Glomerular endothelial cell (primary cell): ENCODE measurements at regions not wholly inside any gene's neighbourhood (a gene's known extent, or its start where the extent isn't known, plus 50 kb on each side); places are given as distances from the start of the nearest gene placed in this dataset.
A peak's percentile ranks its signal among the peaks of the same experiment; 100 is the strongest.

Experiments used
- DNase-seq: peaks from one replicate; pipeline ENCODE4 v3.0.0-alpha.2; 2011; ENCODE audit warnings: low read depth, low spot score; ENCODE audit errors: extremely low read depth

- no peak for DNase-seq
Measured at GRCh38 chr22:47335958-47336357, 573.5 kb downstream of the TBC1D22A start.

- no peak for DNase-seq
Measured at GRCh38 chr22:47335460-47335859, 573.0 kb downstream of the TBC1D22A start.

DNA sequence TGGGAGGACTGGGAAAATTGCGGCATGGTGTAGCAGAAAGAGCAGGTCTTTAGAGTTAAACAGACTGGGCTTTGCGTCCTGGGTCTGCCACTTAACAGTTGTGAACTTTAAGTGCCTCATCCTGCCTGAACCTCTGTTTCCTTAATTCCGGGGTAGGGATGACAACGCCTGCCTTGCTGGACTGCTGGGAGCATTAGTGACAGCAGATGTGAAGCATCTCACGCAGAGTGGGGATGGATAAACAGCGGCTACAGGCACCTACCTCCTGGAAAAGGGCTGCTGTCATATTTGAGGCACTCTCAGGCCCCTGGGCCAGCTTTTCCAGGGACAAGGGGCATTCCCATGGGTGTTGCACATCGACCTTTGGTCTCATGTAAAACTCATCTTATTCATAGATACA lies 572.2 kb downstream of the TBC1D22A start:
- no peak for DNase-seq

- DNase-seq: peak; percentile 52
Measured at GRCh38 chr22:47333625-47334024, 571.2 kb downstream of the TBC1D22A start.

GRCh38 chr22:47332246-47332980 lies 570.0 kb downstream of the TBC1D22A start:
- DNase-seq: no peak

DNA sequence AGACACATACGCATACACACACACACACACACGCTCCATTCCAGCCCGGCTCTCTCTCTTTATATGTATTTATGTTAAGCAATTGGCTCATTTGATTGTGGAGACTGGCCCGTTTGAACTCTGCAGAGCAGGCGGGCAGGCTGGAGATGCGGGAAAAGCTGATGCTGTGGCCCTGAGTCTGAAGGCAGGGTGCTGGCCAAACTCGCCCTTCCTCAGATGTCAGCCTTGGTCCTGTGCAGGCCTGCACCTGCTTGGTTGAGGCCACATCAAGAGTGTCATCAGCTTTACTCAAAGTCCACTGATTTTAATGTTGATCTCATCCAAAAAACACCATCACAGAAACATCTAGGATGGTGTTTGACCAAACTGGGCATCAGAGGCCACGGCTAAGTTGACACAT lies 569.3 kb downstream of the TBC1D22A start:
- DNase-seq: no peak

DNA sequence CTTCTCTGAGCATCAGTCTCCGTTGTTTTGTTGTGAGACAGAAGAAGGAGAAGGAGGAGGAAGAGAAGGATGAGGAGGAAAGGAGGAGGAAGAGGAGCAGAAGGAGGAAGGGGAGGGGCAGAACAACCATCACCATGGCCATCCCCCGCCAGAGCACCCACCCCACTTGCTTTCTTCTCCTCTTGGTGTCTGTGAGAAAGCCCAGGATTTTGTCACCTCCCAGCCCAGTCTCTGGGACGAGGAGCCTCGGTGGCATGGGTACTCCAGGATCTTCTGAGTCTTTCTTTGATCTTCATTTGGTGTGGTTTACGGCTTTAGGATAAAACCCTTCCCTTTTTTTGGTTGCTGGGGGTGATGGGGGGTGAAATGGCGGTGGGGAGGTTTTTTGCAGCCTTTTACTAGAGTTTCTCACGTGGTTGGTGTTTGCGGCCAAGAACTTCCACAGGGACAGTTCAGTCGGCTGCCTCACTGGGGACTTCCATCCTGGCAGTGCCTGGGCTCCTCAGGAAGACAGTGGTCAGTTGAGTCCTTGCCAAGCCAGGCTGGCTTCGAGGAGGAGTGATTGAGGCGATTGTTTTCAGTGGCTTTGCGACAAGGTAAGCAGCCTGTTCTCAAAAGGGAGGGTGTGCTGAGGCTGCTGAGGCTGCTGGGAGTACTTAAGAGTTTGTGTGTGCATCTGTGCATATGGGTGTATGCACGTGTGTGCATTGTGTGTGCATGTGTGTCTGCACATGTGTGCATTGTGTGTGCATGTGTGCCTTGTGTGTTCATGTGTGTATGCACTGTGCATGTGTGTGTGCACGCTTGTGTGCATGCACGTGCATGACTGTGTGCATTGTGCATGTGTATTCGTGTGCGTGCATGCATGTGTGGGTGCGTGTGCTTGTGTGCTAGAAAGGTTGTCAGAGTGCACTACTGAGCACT lies 567.5 kb downstream of the TBC1D22A start:
- no peak for DNase-seq

- peak; percentile 77 for DNase-seq
Measured at GRCh38 chr22:47328550-47329243, 566.2 kb downstream of the TBC1D22A start.

- DNase-seq: no peak
Measured at GRCh38 chr22:47327241-47327640, 564.8 kb downstream of the TBC1D22A start.

GRCh38 chr22:47325249-47325648 lies 562.8 kb downstream of the TBC1D22A start:
- DNase-seq: no peak

DNA sequence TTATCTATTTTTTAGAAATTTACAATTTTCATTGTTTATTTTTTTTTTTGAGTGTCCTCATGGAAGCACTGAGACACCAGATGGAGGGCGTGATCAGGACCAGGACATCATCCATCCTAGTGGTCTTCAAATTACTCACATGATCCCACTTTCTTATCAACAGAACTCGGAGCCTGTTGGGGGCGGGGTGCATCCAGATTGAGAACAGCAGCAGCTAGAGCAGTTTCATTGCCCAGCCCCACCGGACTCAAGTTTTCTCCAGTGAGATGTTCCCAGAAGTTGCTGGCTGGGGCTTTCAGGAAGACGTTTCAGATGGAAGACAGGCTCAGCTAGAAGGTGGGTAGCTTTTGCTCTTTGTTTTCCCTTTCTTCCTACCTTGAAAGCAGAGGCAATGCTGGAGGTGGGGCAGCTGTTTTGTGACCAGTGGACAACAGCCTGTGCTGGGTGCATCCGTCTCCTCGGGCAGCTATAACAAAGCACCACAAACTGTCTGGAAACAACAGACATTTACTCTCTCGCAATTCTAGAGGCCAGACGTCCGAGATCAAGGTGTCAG lies 562.1 kb downstream of the TBC1D22A start:
- DNase-seq: no peak

DNA sequence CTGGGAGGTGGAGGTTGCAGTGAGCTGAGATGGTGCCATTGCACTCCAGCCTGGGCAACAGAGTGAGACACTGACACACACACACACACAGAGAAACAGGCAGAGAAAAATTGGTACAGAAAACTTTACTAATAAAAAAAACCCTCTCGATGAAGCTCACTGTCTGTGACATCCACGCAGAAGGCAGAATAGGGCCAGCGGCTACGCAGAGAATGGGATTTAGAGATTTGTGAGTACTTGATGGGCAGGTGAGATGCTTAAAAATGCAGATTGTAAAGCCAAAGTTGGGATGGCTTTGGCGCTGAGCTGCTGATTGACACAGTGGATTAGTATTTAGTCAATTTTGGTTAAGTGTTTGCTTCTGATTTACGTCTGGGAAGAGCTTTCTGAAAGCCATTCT lies 561.1 kb downstream of the TBC1D22A start:
- no peak for DNase-seq

- DNase-seq: no peak
Measured at GRCh38 chr22:47322854-47323253, 560.4 kb downstream of the TBC1D22A start.

DNA sequence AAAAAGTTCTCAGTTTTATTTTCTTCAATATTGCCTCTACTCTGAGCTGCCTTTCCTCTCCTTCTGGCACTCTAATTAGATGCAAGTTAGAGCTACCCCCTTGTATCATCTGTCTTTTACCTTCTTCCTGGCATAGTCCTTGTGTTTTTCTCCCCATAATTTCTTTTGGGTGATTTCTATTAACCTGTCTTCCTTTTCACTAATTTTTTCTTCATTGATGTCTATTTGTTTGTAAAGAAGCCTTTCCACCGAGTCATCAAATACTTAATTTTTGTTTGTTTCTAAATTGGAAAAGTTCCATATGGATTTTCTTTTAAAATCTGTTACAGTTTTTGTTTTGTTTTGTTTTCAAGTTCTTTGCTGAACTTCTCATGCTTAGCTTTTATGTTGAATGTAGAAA lies 558.1 kb downstream of the TBC1D22A start:
- DNase-seq: no peak

GRCh38 chr22:47318041-47318737 lies 555.7 kb downstream of the TBC1D22A start:
- DNase-seq: no peak

DNA sequence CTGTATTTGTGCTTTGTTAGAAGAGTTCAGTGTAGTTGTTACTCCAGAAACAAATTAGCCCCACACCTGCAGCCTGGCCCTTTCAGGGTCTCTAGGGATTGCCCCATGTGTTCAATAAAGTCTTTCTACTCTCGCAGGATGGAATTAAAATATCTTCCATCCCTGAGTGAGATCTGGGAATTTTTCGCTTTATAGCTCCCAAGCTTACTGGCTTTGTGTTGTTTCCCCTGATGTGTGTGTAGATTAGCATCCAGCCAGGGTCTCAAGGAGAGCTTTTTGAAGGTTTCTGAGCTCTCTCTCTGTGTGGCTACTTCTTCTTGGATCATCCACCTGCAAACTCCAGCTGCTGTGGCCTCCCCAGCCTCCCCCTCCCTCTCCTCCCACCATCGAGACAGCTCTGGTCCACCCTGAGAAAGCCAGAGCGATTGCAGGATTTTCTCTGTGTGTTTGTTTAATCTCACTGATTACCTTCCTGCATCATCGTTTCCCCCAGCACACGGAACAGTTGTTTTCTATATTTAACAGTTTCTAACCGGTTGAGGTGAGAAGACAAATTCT lies 553.5 kb downstream of the TBC1D22A start:
- no peak for DNase-seq

GRCh38 chr22:47310601-47311000 lies 548.2 kb downstream of the TBC1D22A start:
- no peak for DNase-seq

DNA sequence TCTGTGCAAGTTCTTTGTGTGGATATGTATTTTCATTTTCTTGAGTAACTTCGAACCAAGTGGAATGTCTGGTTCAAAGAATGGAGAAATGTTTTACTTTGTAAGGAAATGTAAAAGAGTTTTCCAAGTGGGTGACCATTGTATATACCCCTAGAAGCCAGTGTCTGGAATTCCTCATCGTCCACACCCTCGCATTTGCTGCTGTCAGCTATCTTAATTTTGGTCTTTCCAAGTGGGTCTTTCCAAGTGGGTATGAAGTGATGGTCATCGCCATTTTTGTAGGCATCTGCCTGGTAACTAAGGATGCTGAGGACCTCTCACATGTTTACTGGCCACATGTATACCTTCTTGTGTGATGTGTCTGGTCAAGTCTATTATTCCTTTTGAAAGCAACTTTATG lies 547.5 kb downstream of the TBC1D22A start:
- no peak for DNase-seq

DNA sequence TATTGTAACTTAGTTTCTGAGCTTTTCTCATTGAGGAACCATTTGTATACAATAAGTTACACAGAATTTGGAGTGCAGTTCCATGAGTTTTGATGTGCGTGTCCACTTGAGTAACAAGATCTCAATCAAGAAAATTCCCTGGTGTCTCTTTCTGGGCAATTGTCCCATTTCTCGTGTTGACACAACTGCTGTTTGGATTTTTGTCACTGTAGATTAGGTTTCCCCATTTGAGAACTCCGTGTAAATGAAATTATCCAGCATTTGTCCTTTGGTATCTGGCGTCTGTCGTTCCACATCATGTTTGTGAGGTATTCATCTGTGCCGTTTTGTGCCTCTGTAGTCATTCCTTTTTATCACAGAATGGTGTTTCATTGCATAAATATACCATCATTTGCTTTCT lies 547.0 kb downstream of the TBC1D22A start:
- DNase-seq: no peak

- DNase-seq: no peak
Measured at GRCh38 chr22:47308886-47309285, 546.4 kb downstream of the TBC1D22A start.
